Gastrocnemius medialis (tissue), 4 donors: ENCODE measurements at regions not wholly inside any gene's neighbourhood (a gene's known extent, or its start where the extent isn't known, plus 50 kb on each side); places are given as distances from the start of the nearest gene placed in this dataset.
A peak's percentile ranks its signal among the peaks of the same experiment; 100 is the strongest.

Experiments used
- ATAC-seq, 2 donors: fragments of 150-250 bp; one replicate each; pipeline ENCODE4 v1.9.1; 2016
- DNase-seq, 2 donors: peaks; one replicate each; pipeline ENCODE4 v3.0.0-alpha.2; 2019
- H3K27ac ChIP-seq, 4 donors: fragments of 200-600 bp; sonication (generic); 1 replicate in 1 of 4; 2 replicates in 3 of 4; pipeline ENCODE4 v1.5.1; 2016 to 2018; ENCODE audit warnings: mild to moderate bottlenecking in 2 of 4, moderate library complexity in 1 of 4
- H3K27me3 ChIP-seq, 3 donors: fragments of 200-600 bp; sonication (generic) in 2 of 3; 1 replicate in 1 of 3; 2 replicates in 2 of 3; pipeline versions ENCODE4 v1.5.1 to v1.6.0; 2016 to 2019; ENCODE audit warnings: mild to moderate bottlenecking in 1 of 3, moderate library complexity in 1 of 3
- H3K36me3 ChIP-seq, 2 donors: fragments of 200-600 bp; sonication (generic) in 1 of 2; one replicate each; pipeline ENCODE4 v1.5.1; 2017 to 2018
- H3K4me1 ChIP-seq, 2 donors: fragments of 200-600 bp; sonication (generic) in 1 of 2; one replicate each; pipeline ENCODE4 v1.5.1; 2016 to 2017; ENCODE audit warnings: mild to moderate bottlenecking in 2 of 2
- H3K4me3 ChIP-seq, 4 donors: fragments of 200-600 bp; sonication (generic) in 3 of 4; 1 replicate in 1 of 4; 2 replicates in 3 of 4; pipeline ENCODE4 v1.5.1; 2016 to 2019; ENCODE audit warnings: mild to moderate bottlenecking in 2 of 4
- H3K9me3 ChIP-seq, 3 donors: fragments of 200-600 bp; sonication (generic) in 2 of 3; 1 replicate in 1 of 3; 2 replicates in 2 of 3; pipeline ENCODE4 v1.5.1; 2016 to 2019
- CTCF ChIP-seq, 5 experiments: fragments of 450-650 bp in 3 of 5; fragments of 200-600 bp in 2 of 5; sonication (generic) in 2 of 5; IDR thresholded peaks in 4 of 5; conservative IDR thresholded peaks in 1 of 5; 1 replicate in 4 of 5; 2 replicates in 1 of 5; pipeline ENCODE4 v1.5.1; 2016 to 2019; ENCODE audit warnings: antibody characterized with exemption in 5 of 5, mild to moderate bottlenecking in 3 of 5, moderate library complexity in 3 of 5
- POLR2A ChIP-seq, 2 donors: fragments of 450-650 bp; IDR thresholded peaks; one replicate each; pipeline ENCODE4 v1.6.1; 2017; ENCODE audit warnings: antibody characterized with exemption in 2 of 2, mild to moderate bottlenecking in 2 of 2, moderate library complexity in 2 of 2
- in situ Hi-C, 4 donors: fragments of 200-750 bp; cut with MboI; loops; one replicate each; pipeline versions ENCODE4 v1.15.0 to v1.8.0; 2017; ENCODE audit warnings: low sequenced_read_pairs in 4 of 4
- intact Hi-C: fragments of 100-400 bp; cut with DNase I; formaldehyde crosslinking; loops from one replicate; pipeline ENCODE4 v1.15.1; 2023; ENCODE audit warnings: low total_unique reads

- H3K36me3 ChIP-seq = no peaks in the 10 kb centered on the region
- H3K4me1 ChIP-seq = no peaks in the 10 kb centered on the region
- H3K4me3 ChIP-seq = no peak overlapping the region
- ATAC-seq (no peak), DNase-seq (no peak)
- no peak overlapping the region for H3K27ac ChIP-seq
- H3K9me3 ChIP-seq = no peaks in the 10 kb centered on the region
- in situ Hi-C loops (no loop called here), intact Hi-C loops (no loop called here)
- H3K27me3 ChIP-seq = no peaks in the 10 kb centered on the region
- TF ChIP-seq POLR2A (IDR thresholded peaks at IDR 0.05) (no peak), CTCF (IDR thresholded peaks at IDR 0.05 in 4 of 5, conservative IDR thresholded peaks at IDR 0.05 in 1 of 5) (no peak)
Observed at GRCh38 chr18:39435996-39436395, 1870.4 kb upstream of the CELF4 start.

GRCh38 chr18:39435209-39435608, 1869.6 kb upstream of the CELF4 start:
- no peaks in the 10 kb centered on the region for H3K4me1 ChIP-seq
- TF ChIP-seq POLR2A (IDR thresholded peaks at IDR 0.05) = no peak
- TF ChIP-seq CTCF (IDR thresholded peaks at IDR 0.05 in 4 of 5, conservative IDR thresholded peaks at IDR 0.05 in 1 of 5) = no peak
- no peaks in the 10 kb centered on the region for H3K36me3 ChIP-seq
- no peak overlapping the region for H3K27ac ChIP-seq
- no peak overlapping the region for H3K4me3 ChIP-seq
- H3K9me3 ChIP-seq = no peaks in the 10 kb centered on the region
- intact Hi-C loops = no loop called here
- no peaks in the 10 kb centered on the region for H3K27me3 ChIP-seq
- no peak for ATAC-seq
- in situ Hi-C loops = no loop called here
- no peak for DNase-seq

DNA sequence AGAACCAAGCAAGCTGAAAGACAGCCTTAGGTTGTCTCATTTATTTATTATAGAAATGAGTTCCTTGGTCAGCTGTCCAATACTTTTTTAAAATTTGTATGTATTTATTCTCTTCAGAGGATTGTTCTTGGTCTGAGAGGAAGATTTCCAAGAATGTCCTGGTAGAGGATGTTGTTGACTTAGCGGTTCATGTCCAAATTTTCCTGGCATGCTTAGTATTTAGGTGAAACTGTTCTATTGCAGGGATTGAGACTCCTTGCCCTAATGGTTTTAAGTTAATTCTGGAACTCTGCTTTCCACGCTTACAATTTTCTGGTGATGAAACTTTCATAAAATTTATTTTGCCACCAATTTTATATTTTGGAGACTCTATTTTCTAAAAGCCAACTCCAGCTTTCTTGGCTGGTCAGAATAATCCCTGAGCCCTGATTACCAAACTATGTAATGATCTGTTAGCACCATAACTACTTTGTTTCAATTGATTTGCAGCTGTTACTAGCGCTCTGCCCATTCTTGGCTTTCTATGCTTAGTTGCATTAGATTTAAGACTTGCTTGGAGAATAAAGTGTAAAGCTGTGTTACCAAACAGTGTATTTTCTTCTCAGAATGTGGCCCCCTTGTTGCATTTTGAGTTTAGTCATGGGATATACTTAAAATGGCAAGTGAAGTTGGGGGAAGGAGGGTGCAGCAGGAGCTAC, 1868.8 kb upstream of the CELF4 start:
- Histone ChIP-seq H3K36me3 (no peaks in the 10 kb centered on the region), H3K9me3 (no peaks in the 10 kb centered on the region), H3K4me3 (no peak overlapping the region), H3K27ac (no peak overlapping the region), H3K27me3 (no peaks in the 10 kb centered on the region), H3K4me1 (no peaks in the 10 kb centered on the region)
- DNase-seq (no peak), ATAC-seq (peak in 1 of 2 donors; percentile 54)
- in situ Hi-C loops (no loop called here), intact Hi-C loops (no loop called here)
- TF ChIP-seq POLR2A (IDR thresholded peaks at IDR 0.05) = no peak
- no peak for TF ChIP-seq CTCF (IDR thresholded peaks at IDR 0.05 in 4 of 5, conservative IDR thresholded peaks at IDR 0.05 in 1 of 5)

DNA sequence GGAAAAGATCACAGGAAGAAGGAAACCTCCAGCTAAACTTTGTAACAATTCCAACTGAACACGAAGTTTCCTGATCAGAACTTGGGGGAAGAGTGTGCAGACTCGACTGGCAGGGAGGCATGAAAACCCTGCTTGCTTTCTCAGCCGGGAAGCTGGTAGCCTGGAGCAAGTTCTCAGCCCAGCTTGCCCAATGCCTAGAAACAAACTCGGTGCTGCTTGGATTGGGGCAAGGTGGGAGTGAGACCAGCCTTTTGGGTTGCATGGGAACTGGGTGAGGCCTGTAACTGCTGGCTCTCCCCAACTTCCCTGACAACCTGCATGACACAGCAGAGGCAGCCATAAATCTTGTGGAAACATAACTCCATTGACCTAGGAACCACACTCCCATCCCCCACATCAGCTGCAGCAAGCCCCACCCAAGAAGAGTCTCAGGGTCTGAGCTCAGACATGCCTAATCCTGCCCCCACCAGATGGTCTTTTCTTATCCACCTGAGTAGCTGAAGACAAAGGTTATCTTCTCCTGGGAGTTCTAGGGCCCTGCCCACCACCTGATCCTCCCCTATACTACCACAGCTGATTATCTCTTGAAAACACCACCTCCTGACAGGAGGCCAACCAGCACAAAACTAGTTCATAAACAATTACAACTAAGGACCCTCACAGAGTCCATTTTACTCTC, 1859.7 kb upstream of the CELF4 start:
- no peak for TF ChIP-seq POLR2A (IDR thresholded peaks at IDR 0.05)
- TF ChIP-seq CTCF (IDR thresholded peaks at IDR 0.05 in 4 of 5, conservative IDR thresholded peaks at IDR 0.05 in 1 of 5) = no peak
- ATAC-seq = no peak
- Histone ChIP-seq H3K36me3 (no peaks in the 10 kb centered on the region), H3K4me1 (no peaks in the 10 kb centered on the region), H3K27me3 (no peaks in the 10 kb centered on the region), H3K4me3 (no peak overlapping the region), H3K27ac (no peak overlapping the region), H3K9me3 (no peaks in the 10 kb centered on the region)
- DNase-seq = no peak
- intact Hi-C loops = no loop called here
- in situ Hi-C loops = no loop called here
